ENCODE measurements at regions not wholly inside any gene's neighbourhood (a gene's known extent, or its start where the extent isn't known, plus 50 kb on each side); places are given as distances from the start of the nearest gene placed in this dataset.

- intact Hi-C loops (cut with DNase I): no loop called here
- Histone ChIP-seq H3K9ac (ENCODE audit: low read depth in 2 of 2, low read length in 2 of 2) (no peak overlapping the region), H3K9me3 (no peaks in the 10 kb centered on the region), H3K4me3 (no peak overlapping the region), H3K36me3 (no peaks in the 10 kb centered on the region), H3K4me1 (no peaks in the 10 kb centered on the region), H3K27ac (no peak overlapping the region), H3K27me3 (no peaks in the 10 kb centered on the region)
- TF ChIP-seq CTCF (IDR thresholded peaks at IDR 0.05): no peak
- no peak for DNase-seq
Measured at GRCh38 chr1:60348884-60349283, 275.3 kb upstream of the C1orf87 start.

GRCh38 chr1:60345621-60346020 lies 272.1 kb upstream of the C1orf87 start:
- no peaks in the 10 kb centered on the region for H3K9me3 ChIP-seq
- DNase-seq: no peak
- no peaks in the 10 kb centered on the region for H3K36me3 ChIP-seq
- H3K27me3 ChIP-seq: no peaks in the 10 kb centered on the region
- H3K4me1 ChIP-seq: no peaks in the 10 kb centered on the region
- no peak overlapping the region for H3K27ac ChIP-seq
- H3K9ac ChIP-seq (ENCODE audit: low read depth in 2 of 2, low read length in 2 of 2): no peak overlapping the region
- intact Hi-C loops (cut with DNase I): no loop called here
- no peak overlapping the region for H3K4me3 ChIP-seq
- TF ChIP-seq CTCF (IDR thresholded peaks at IDR 0.05): no peak

- H3K9me3 ChIP-seq: no peaks in the 10 kb centered on the region
- no peaks in the 10 kb centered on the region for H3K27me3 ChIP-seq
- no peak overlapping the region for H3K27ac ChIP-seq
- intact Hi-C loops (cut with DNase I): no loop called here
- no peak for TF ChIP-seq CTCF (IDR thresholded peaks at IDR 0.05)
- no peak overlapping the region for H3K9ac ChIP-seq (ENCODE audit: low read depth in 2 of 2, low read length in 2 of 2)
- no peak for DNase-seq
- H3K4me1 ChIP-seq: no peaks in the 10 kb centered on the region
- no peak overlapping the region for H3K4me3 ChIP-seq
- no peaks in the 10 kb centered on the region for H3K36me3 ChIP-seq
Measured at GRCh38 chr1:60345049-60345448, 271.5 kb upstream of the C1orf87 start.

GRCh38 chr1:60343736-60344135 lies 270.2 kb upstream of the C1orf87 start:
- intact Hi-C loops (cut with DNase I): no loop called here

GRCh38 chr1:60342569-60342968 lies 269.0 kb upstream of the C1orf87 start:
- H3K4me3 ChIP-seq: no peak overlapping the region
- H3K9ac ChIP-seq (ENCODE audit: low read depth in 2 of 2, low read length in 2 of 2): no peak overlapping the region
- DNase-seq: no peak
- no peaks in the 10 kb centered on the region for H3K36me3 ChIP-seq
- no peaks in the 10 kb centered on the region for H3K9me3 ChIP-seq
- no peak overlapping the region for H3K27ac ChIP-seq
- no peak for TF ChIP-seq CTCF (IDR thresholded peaks at IDR 0.05)
- no peaks in the 10 kb centered on the region for H3K4me1 ChIP-seq
- intact Hi-C loops (cut with DNase I): no loop called here
- H3K27me3 ChIP-seq: no peaks in the 10 kb centered on the region

More at GRCh38 chr1:60343736-60344135, 270.2 kb upstream of the C1orf87 start:
- Histone ChIP-seq H3K27me3 (no peaks in the 10 kb centered on the region), H3K4me3 (no peak overlapping the region), H3K9ac (ENCODE audit: low read depth in 2 of 2, low read length in 2 of 2) (no peak overlapping the region), H3K9me3 (no peaks in the 10 kb centered on the region), H3K4me1 (no peaks in the 10 kb centered on the region), H3K36me3 (no peaks in the 10 kb centered on the region), H3K27ac (no peak overlapping the region)
- TF ChIP-seq CTCF (IDR thresholded peaks at IDR 0.05): no peak
- DNase-seq: no peak

- H3K27me3 ChIP-seq: no peaks in the 10 kb centered on the region
Measured at GRCh38 chr1:60341274-60341673, 267.7 kb upstream of the C1orf87 start.

More at GRCh38 chr1:60341274-60341673, 267.7 kb upstream of the C1orf87 start:
- DNase-seq: no peak
- intact Hi-C loops (cut with DNase I): no loop called here
- Histone ChIP-seq H3K9ac (ENCODE audit: low read depth in 2 of 2, low read length in 2 of 2) (no peak overlapping the region), H3K9me3 (no peaks in the 10 kb centered on the region), H3K4me3 (no peak overlapping the region), H3K4me1 (no peaks in the 10 kb centered on the region), H3K27ac (no peak overlapping the region), H3K36me3 (no peaks in the 10 kb centered on the region)
- TF ChIP-seq CTCF (IDR thresholded peaks at IDR 0.05): no peak
